ENCODE measurements at regions not wholly inside any gene's neighbourhood (a gene's known extent, or its start where the extent isn't known, plus 50 kb on each side); places are given as distances from the start of the nearest gene placed in this dataset.

DNA sequence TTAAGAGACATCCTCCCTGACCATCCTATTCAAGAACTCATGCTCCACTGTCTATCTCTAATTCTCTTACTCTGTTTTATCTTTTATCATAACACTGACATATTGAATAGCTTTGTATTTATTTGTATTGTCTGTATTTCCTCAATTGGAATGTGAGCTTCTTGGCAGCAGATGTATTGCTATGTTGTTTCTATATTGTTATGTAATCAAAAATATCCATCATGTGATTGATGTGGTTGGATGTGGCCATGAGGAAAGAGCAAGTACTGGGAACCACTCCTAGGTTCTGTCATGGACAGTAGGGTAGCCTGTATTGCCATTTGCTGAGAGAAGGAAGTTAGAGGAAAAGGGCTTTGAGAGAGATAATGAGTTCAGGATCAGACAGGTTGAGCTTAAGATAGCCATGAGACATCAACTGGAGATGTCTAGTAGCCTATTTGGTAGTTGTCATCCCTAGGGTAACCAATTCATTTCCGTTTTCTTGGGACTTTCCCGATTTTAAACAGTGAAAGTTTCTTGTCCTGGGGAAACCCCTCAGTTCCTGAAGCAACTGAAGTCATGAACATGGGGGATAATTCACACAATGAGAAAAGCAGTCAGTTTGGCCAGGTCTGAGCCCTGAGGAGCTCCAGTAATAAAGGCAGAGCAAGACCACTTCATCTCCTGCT is 404.5 kb downstream of the INSC start:
- 73 to 76% methylated on average over 2 of the region's 2 CpGs for WGBS, 2 donors
- TF ChIP-seq EP300 (IDR thresholded peaks at IDR 0.05) = no peak
- no peak for TF ChIP-seq POLR2AphosphoS5 (IDR thresholded peaks at IDR 0.05)
- TF ChIP-seq, protein P1, sequence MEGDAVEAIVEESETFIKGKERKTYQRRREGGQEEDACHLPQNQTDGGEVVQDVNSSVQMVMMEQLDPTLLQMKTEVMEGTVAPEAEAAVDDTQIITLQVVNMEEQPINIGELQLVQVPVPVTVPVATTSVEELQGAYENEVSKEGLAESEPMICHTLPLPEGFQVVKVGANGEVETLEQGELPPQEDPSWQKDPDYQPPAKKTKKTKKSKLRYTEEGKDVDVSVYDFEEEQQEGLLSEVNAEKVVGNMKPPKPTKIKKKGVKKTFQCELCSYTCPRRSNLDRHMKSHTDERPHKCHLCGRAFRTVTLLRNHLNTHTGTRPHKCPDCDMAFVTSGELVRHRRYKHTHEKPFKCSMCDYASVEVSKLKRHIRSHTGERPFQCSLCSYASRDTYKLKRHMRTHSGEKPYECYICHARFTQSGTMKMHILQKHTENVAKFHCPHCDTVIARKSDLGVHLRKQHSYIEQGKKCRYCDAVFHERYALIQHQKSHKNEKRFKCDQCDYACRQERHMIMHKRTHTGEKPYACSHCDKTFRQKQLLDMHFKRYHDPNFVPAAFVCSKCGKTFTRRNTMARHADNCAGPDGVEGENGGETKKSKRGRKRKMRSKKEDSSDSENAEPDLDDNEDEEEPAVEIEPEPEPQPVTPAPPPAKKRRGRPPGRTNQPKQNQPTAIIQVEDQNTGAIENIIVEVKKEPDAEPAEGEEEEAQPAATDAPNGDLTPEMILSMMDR (IDR thresholded peaks at IDR 0.05) = no peak
- no peak for TF ChIP-seq POLR2A (IDR thresholded peaks at IDR 0.05)
- no peak overlapping the region for H3K27ac ChIP-seq
- no peaks in the 10 kb centered on the region for H3K27me3 ChIP-seq
- H3K9me3 ChIP-seq = peaks cover 0 to 7% (median 0%) of the 10 kb centered on the region in 4 donors
- DNase-seq = no peak
- H3K36me3 ChIP-seq = no peaks in the 10 kb centered on the region
- no peak overlapping the region for H3K4me3 ChIP-seq
- intact Hi-C loops (cut with DNase I) = no loop called here
- no peaks in the 10 kb centered on the region for H3K4me1 ChIP-seq

DNA sequence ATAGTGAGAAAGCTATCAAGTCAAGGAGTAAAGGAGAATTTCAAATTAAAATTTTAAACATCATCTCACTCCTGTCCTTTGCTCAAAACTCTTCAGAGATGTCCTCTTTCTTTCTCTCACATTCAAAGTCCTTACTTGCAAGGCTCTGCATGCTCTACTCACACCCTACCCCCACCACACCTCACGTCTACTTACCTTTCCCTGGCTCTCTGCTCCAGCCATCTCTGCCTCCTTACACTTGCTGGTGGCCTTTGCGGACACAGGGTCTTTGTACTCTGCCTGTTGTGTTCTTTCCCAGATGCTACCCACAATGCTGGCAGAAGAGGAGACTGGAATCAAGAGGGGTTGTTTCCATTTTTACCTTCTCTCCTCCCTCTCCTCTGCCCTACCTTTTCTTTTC is 405.2 kb downstream of the INSC start:
- 80 to 83% methylated on average over 2 of the region's 2 CpGs for WGBS, 2 donors
- no peak for DNase-seq
- Histone ChIP-seq H3K4me3 (no peak overlapping the region), H3K27me3 (no peaks in the 10 kb centered on the region), H3K36me3 (no peaks in the 10 kb centered on the region), H3K27ac (no peak overlapping the region), H3K9me3 (peaks cover 0 to 7% (median 0%) of the 10 kb centered on the region in 4 donors), H3K4me1 (no peaks in the 10 kb centered on the region)
- intact Hi-C loops (cut with DNase I) = no loop called here
- TF ChIP-seq POLR2AphosphoS5 (IDR thresholded peaks at IDR 0.05) (no peak), POLR2A (IDR thresholded peaks at IDR 0.05) (no peak), EP300 (IDR thresholded peaks at IDR 0.05) (no peak)
- TF ChIP-seq, protein P1 (IDR thresholded peaks at IDR 0.05) = no peak

DNA sequence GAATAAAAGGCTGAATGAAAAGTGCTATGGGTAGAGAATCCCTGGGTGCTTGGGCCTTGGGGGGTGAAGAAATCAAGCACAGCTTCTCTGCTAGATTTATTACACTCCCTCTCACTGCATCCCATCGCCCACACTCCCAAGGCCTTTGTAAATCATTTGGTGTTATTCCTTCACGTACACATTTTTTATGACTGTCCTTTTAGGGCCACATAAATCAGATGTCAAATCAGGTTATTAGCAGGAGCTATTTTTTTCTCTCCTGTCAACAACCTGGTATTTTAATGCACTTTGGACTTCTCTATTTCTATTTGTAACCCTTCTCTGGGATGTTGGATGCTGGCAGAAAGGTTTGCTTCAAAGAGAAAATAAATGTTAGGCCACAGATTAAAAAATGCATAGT is 408.8 kb downstream of the INSC start:
- Histone ChIP-seq H3K4me1 (no peaks in the 10 kb centered on the region), H3K9me3 (peaks cover 0 to 12% (median 5%) of the 10 kb centered on the region in 4 donors), H3K27ac (no peak overlapping the region), H3K4me3 (no peak overlapping the region), H3K27me3 (no peaks in the 10 kb centered on the region), H3K36me3 (no peaks in the 10 kb centered on the region)
- intact Hi-C loops (cut with DNase I) = no loop called here
- 3 to 23% methylated on average over 2 of the region's 2 CpGs for WGBS, 2 donors
- no peak for DNase-seq
- TF ChIP-seq POLR2A (IDR thresholded peaks at IDR 0.05) = no peak
- TF ChIP-seq EP300 (IDR thresholded peaks at IDR 0.05) = no peak
- TF ChIP-seq, protein P1 (IDR thresholded peaks at IDR 0.05) = no peak
- TF ChIP-seq POLR2AphosphoS5 (IDR thresholded peaks at IDR 0.05) = no peak

DNA sequence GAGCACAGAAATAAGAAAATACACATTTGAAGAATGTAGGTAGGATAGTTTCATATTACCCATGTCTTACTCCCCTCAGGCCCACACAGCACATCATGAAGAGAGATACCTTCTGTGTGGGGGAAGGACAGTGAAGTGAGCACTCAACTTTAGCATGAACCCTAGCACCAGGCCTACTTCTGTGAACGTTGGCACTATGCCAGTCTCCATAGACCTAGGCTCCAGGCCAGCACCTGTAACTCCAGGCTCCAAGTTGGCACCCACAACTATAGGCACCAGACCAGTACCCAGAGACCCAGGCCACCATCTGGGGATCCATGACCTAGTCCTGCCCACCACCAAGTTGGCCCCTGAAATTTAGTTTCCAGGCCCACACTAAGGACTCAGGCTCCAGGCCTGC is 410.9 kb downstream of the INSC start:
- Histone ChIP-seq H3K9me3 (peaks cover 0 to 12% (median 5%) of the 10 kb centered on the region in 4 donors), H3K36me3 (no peaks in the 10 kb centered on the region), H3K27me3 (no peaks in the 10 kb centered on the region), H3K27ac (no peak overlapping the region), H3K4me1 (no peaks in the 10 kb centered on the region), H3K4me3 (no peak overlapping the region)
- WGBS, 2 donors = 40 to 82% methylated on average over 1 of the region's 1 CpG
- intact Hi-C loops (cut with DNase I) = no loop called here
- TF ChIP-seq POLR2A (IDR thresholded peaks at IDR 0.05) (no peak), POLR2AphosphoS5 (IDR thresholded peaks at IDR 0.05) (no peak), EP300 (IDR thresholded peaks at IDR 0.05) (no peak)
- TF ChIP-seq, protein P1 (IDR thresholded peaks at IDR 0.05) = no peak
- no peak for DNase-seq

DNA sequence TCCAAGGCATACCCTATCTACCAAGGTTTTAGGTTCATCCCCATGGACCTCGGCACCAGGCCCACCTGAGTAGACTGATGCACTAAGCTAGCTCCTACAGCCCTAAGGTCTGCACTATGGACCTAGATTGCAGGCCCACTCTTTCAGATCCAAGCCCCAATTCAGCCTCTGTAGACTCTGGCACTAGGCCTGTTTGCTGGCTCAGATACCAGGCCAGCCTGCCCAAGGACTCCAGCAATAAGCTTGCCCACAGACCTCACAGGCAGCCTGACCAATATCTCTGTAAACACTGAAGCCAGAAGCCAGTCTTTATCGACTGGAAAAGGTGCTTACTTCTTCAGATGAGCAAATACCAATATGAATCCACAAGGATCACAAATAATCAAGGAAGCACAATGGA is 411.3 kb downstream of the INSC start:
- H3K27me3 ChIP-seq = no peaks in the 10 kb centered on the region
- H3K9me3 ChIP-seq = peaks cover 0 to 12% (median 5%) of the 10 kb centered on the region in 4 donors
- no peaks in the 10 kb centered on the region for H3K36me3 ChIP-seq
- no peak overlapping the region for H3K4me3 ChIP-seq
- DNase-seq = no peak
- H3K4me1 ChIP-seq = no peaks in the 10 kb centered on the region
- no peak overlapping the region for H3K27ac ChIP-seq
- 80% methylated on average over 2 of the region's 2 CpGs for WGBS, 2 donors
- intact Hi-C loops (cut with DNase I) = no loop called here
- TF ChIP-seq POLR2A (IDR thresholded peaks at IDR 0.05) = no peak
- TF ChIP-seq, protein P1 (IDR thresholded peaks at IDR 0.05) = no peak
- no peak for TF ChIP-seq POLR2AphosphoS5 (IDR thresholded peaks at IDR 0.05)
- no peak for TF ChIP-seq EP300 (IDR thresholded peaks at IDR 0.05)
